WERI-Rb-1 (cell line): ENCODE measurements at regions not wholly inside any gene's neighbourhood (a gene's known extent, or its start where the extent isn't known, plus 50 kb on each side); places are given as distances from the start of the nearest gene placed in this dataset.
A peak's percentile ranks its signal among the peaks of the same experiment; 100 is the strongest.

Source experiments
- DNase-seq: peaks from one replicate; pipeline ENCODE4 v3.0.0-alpha.2; 2020
- H3K27ac ChIP-seq: fragments of 250-450 bp; sonication (Bioruptor Pico); 2 replicates; pipeline ENCODE4 v1.5.1; 2020; ENCODE audit warnings: mild to moderate bottlenecking, moderate library complexity
- H3K27me3 ChIP-seq: fragments of 250-450 bp; sonication (Bioruptor Pico); 2 replicates; pipeline ENCODE4 v1.5.1; 2021; ENCODE audit warnings: mild to moderate bottlenecking, low read depth, moderate library complexity; ENCODE audit not compliant: insufficient read depth, severe bottlenecking
- H3K36me3 ChIP-seq: fragments of 250-450 bp; sonication (Bioruptor Pico); 2 replicates; pipeline ENCODE4 v1.5.1; 2020; ENCODE audit warnings: mild to moderate bottlenecking, moderate library complexity
- H3K4me3 ChIP-seq: 2 replicates; pipeline ENCODE4 v1.5.1; 2011; ENCODE audit warnings: low read depth, mild to moderate bottlenecking, control low read depth, low read length
- H3K9me3 ChIP-seq: fragments of 250-450 bp; sonication (Bioruptor Pico); 2 replicates; pipeline ENCODE4 v1.5.1; 2021; ENCODE audit warnings: mild to moderate bottlenecking, moderate library complexity; ENCODE audit not compliant: severe bottlenecking
- CTCF ChIP-seq: IDR thresholded peaks from 2 replicates; pipeline ENCODE4 v1.5.1; 2011; ENCODE audit warnings: low read depth, mild to moderate bottlenecking, control low read depth, inconsistent platforms, low read length

- peaks cover 4% of the 10 kb centered on the region for H3K27me3 ChIP-seq
- DNase-seq: no peak
- TF ChIP-seq CTCF: no peak
Measured at GRCh38 chr10:21068026-21068656, 171.0 kb upstream of the NEBL start.

GRCh38 chr10:21065621-21066248 is 168.6 kb upstream of the NEBL start:
- Histone ChIP-seq H3K4me3 (no peak overlapping the region), H3K27ac (no peak overlapping the region), H3K9me3 (no peaks in the 10 kb centered on the region), H3K36me3 (no peaks in the 10 kb centered on the region), H3K27me3 (peaks cover 4% of the 10 kb centered on the region)
- TF ChIP-seq CTCF: no peak
- DNase-seq: peak; percentile 72

More at GRCh38 chr10:21068026-21068656, 171.0 kb upstream of the NEBL start:
- H3K36me3 ChIP-seq: no peaks in the 10 kb centered on the region
- H3K9me3 ChIP-seq: no peaks in the 10 kb centered on the region
- no peak overlapping the region for H3K4me3 ChIP-seq
- H3K27ac ChIP-seq: no peak overlapping the region

- Histone ChIP-seq H3K9me3 (no peaks in the 10 kb centered on the region), H3K27ac (no peak overlapping the region), H3K4me3 (no peak overlapping the region), H3K36me3 (no peaks in the 10 kb centered on the region), H3K27me3 (no peaks in the 10 kb centered on the region)
- no peak for DNase-seq
- no peak for TF ChIP-seq CTCF
Measured at GRCh38 chr10:21061982-21062381, 164.9 kb upstream of the NEBL start.

DNA sequence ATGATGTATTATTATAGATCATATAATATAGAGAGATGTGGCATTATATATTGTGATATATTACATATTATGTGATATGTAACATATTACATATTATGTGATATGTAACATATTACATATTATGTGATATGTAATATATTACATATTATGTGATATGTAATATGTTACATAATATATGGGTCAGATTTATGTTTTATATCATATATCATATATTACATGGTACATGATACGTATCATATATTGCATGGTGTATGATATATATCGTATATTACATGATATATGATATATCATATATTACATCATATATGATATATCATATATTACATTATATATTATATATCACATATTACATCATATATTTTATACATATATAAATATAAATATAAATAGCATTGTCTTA is 164.1 kb upstream of the NEBL start:
- Histone ChIP-seq H3K27me3 (no peaks in the 10 kb centered on the region), H3K9me3 (no peaks in the 10 kb centered on the region)
- TF ChIP-seq CTCF: no peak

DNA sequence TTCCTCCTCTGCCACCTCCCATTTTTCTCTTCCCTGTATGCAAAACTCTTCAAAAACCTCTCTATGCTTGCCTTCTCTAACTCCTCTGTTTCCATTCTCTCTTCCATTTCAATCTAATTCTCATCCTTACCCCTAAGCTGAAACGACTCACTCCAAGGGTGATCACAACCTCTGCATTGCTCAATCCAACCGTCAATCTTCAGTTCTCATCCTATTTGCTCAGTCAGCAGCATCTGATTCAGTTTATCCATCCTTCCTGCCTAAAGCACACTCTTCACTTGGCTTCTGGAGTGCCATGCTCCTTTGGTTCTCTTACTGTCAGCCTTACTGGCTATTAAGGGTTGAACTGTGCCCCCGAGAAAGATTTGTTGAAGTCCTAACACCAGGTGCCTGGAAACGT is 163.5 kb upstream of the NEBL start:
- Histone ChIP-seq H3K4me3 (no peak overlapping the region), H3K27ac (no peak overlapping the region), H3K27me3 (no peaks in the 10 kb centered on the region), H3K36me3 (no peaks in the 10 kb centered on the region), H3K9me3 (no peaks in the 10 kb centered on the region)
- DNase-seq: no peak
- TF ChIP-seq CTCF: no peak

More for the DNA sequence above, 164.1 kb upstream of the NEBL start:
- H3K27ac ChIP-seq: no peak overlapping the region
- no peaks in the 10 kb centered on the region for H3K36me3 ChIP-seq
- no peak for DNase-seq
- no peak overlapping the region for H3K4me3 ChIP-seq
